ENCODE measurements at regions not wholly inside any gene's neighbourhood (a gene's known extent, or its start where the extent isn't known, plus 50 kb on each side); places are given as distances from the start of the nearest gene placed in this dataset.

DNA sequence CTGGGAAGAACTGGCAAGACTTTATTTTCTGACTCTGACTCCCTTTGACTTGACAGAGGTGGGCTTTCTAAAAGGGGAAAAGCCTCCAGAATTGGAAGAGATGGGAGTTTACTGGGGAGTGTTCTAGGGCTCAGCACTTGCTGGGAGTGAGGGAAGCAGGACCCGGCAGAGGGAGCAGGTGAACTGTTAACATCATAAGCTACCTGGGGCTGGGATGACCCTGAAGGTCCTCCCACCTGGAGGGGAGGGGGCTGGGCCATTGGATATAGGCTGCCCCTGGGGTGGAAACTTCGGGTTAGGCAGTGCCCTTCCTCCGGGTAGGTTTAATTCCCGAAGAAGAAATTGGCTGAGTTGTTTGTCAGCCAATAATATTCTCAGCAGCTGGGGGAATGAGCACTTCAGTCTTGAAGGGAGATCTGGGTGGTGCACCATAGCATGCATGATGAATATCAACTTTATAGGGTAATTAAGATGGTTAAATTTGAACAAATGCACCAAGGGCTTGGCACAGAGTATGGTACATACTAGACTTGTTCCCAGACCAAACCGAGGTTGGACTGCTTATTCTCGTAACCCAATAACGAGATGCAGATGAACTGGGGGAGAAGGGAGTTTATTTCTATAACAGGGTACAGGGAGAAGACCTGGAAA lies 337.0 kb downstream of the HAPSTR1 start:
- H3F3A ChIP-seq (ENCODE audit: insufficient read depth, low read length), result no peaks in the 10 kb centered on the region

DNA sequence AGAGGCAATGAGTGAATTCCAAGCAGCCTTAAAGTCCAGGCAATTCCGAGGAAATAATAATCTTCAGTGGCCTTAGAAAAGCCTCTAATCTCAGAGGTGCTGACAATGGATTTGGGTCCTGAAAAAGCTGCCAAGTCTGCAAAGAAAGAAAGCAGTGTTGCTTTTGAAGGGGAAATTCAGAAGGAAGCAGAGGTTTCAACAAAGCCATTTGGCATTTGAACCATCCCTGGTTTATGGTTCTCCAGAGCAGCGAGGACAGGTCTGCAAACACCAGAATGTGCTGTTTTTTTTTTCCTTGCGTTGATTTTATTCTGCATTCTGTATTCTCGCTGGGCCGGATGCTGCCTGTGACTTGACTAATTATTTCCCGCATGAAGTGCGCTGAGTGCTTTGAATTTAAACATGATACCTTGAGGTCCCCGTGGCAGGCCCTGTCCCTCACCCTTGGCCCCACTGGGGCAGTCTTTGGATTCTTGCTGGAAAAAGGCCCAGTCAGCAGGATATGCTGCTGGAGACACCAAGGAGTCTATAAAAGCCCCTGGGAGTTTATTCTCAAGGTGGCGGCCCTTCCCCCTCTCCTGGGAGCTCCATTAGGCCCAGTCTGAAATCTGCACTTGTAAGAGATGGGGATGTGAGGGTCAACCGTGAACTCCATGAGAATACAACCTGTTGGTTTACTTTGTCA lies 338.3 kb downstream of the HAPSTR1 start:
- H3K9me3 ChIP-seq (replicated peaks; ENCODE audit: insufficient read depth, low read length), result no peaks in the 10 kb centered on the region
- no peaks in the 10 kb centered on the region for H3F3A ChIP-seq (ENCODE audit: insufficient read depth, low read length)
- no peaks in the 10 kb centered on the region for H3K79me2 ChIP-seq (ENCODE audit: low read length)
- no peaks in the 10 kb centered on the region for H3K9me2 ChIP-seq (replicated peaks; ENCODE audit: insufficient read depth, low read length)
- no peaks in the 10 kb centered on the region for H4K20me1 ChIP-seq (ENCODE audit: insufficient read depth, low read length)
- H3K9ac ChIP-seq (ENCODE audit: low read length), result no peak overlapping the region
- no peak overlapping the region for H2AFZ ChIP-seq (ENCODE audit: low read length)
- H3K4me2 ChIP-seq (ENCODE audit: low read depth, low read length), result no peak overlapping the region
- H3K36me3 ChIP-seq (replicated peaks; ENCODE audit: insufficient read depth, low read length), result no peaks in the 10 kb centered on the region
- H3K27ac ChIP-seq (ENCODE audit: low read length), result no peak overlapping the region
- no peaks in the 10 kb centered on the region for H3K4me1 ChIP-seq (ENCODE audit: low read length)
- no peak for TF ChIP-seq EZH2phosphoT487 (IDR thresholded peaks at IDR 0.05; ENCODE audit: low read length)
- no peak for TF ChIP-seq CTCF (IDR thresholded peaks at IDR 0.05; ENCODE audit: low read length)
- no peak for TF ChIP-seq EZH2 (optimal IDR thresholded peaks at IDR 0.05; ENCODE audit: low read depth, low read length)
- no peak for DNase-seq
- no peaks in the 10 kb centered on the region for H3K27me3 ChIP-seq (replicated peaks; ENCODE audit: insufficient read depth, low read length)
- no peak overlapping the region for H3K4me3 ChIP-seq (ENCODE audit: low read length)

More for the DNA sequence above, 337.0 kb downstream of the HAPSTR1 start:
- no peaks in the 10 kb centered on the region for H3K4me1 ChIP-seq (ENCODE audit: low read length)
- H3K4me2 ChIP-seq (ENCODE audit: low read depth, low read length), result no peak overlapping the region
- no peaks in the 10 kb centered on the region for H3K9me2 ChIP-seq (replicated peaks; ENCODE audit: insufficient read depth, low read length)
- no peak overlapping the region for H3K9ac ChIP-seq (ENCODE audit: low read length)
- no peaks in the 10 kb centered on the region for H4K20me1 ChIP-seq (ENCODE audit: insufficient read depth, low read length)
- H3K79me2 ChIP-seq (ENCODE audit: low read length), result no peaks in the 10 kb centered on the region
- H2AFZ ChIP-seq (ENCODE audit: low read length), result no peak overlapping the region
- no peaks in the 10 kb centered on the region for H3K27me3 ChIP-seq (replicated peaks; ENCODE audit: insufficient read depth, low read length)
- H3K4me3 ChIP-seq (ENCODE audit: low read length), result no peak overlapping the region
- H3K36me3 ChIP-seq (replicated peaks; ENCODE audit: insufficient read depth, low read length), result no peaks in the 10 kb centered on the region
- H3K9me3 ChIP-seq (replicated peaks; ENCODE audit: insufficient read depth, low read length), result no peaks in the 10 kb centered on the region
- H3K27ac ChIP-seq (ENCODE audit: low read length), result no peak overlapping the region
- DNase-seq, result no peak
- TF ChIP-seq EZH2 (optimal IDR thresholded peaks at IDR 0.05; ENCODE audit: low read depth, low read length) (no peak), EZH2phosphoT487 (IDR thresholded peaks at IDR 0.05; ENCODE audit: low read length) (no peak), CTCF (IDR thresholded peaks at IDR 0.05; ENCODE audit: low read length) (no peak)

- H3K9me2 ChIP-seq (replicated peaks; ENCODE audit: insufficient read depth, low read length), result no peaks in the 10 kb centered on the region
- no peak overlapping the region for H2AFZ ChIP-seq (ENCODE audit: low read length)
- no peaks in the 10 kb centered on the region for H3K27me3 ChIP-seq (replicated peaks; ENCODE audit: insufficient read depth, low read length)
- no peak overlapping the region for H3K9ac ChIP-seq (ENCODE audit: low read length)
- no peaks in the 10 kb centered on the region for H3K36me3 ChIP-seq (replicated peaks; ENCODE audit: insufficient read depth, low read length)
- H3K79me2 ChIP-seq (ENCODE audit: low read length), result no peaks in the 10 kb centered on the region
- no peak overlapping the region for H3K27ac ChIP-seq (ENCODE audit: low read length)
- H3K4me1 ChIP-seq (ENCODE audit: low read length), result no peaks in the 10 kb centered on the region
- H3F3A ChIP-seq (ENCODE audit: insufficient read depth, low read length), result no peaks in the 10 kb centered on the region
- no peak overlapping the region for H3K4me2 ChIP-seq (ENCODE audit: low read depth, low read length)
- H3K4me3 ChIP-seq (ENCODE audit: low read length), result no peak overlapping the region
- no peaks in the 10 kb centered on the region for H3K9me3 ChIP-seq (replicated peaks; ENCODE audit: insufficient read depth, low read length)
- TF ChIP-seq EZH2phosphoT487 (IDR thresholded peaks at IDR 0.05; ENCODE audit: low read length) (no peak), CTCF (IDR thresholded peaks at IDR 0.05; ENCODE audit: low read length) (no peak), EZH2 (optimal IDR thresholded peaks at IDR 0.05; ENCODE audit: low read depth, low read length) (no peak)
- DNase-seq, result no peak
- H4K20me1 ChIP-seq (ENCODE audit: insufficient read depth, low read length), result no peaks in the 10 kb centered on the region
These were observed 343.2 kb downstream of the HAPSTR1 start for GRCh38 chr16:9434659-9435058.
